Erythroblast (primary cell): ENCODE measurements at regions not wholly inside any gene's neighbourhood (a gene's known extent, or its start where the extent isn't known, plus 50 kb on each side); places are given as distances from the start of the nearest gene placed in this dataset.

Experiments
- GATA1 ChIP-seq: IDR thresholded peaks from 2 replicates; pipeline ENCODE4 v1.6.1; 2011; ENCODE audit warnings: low read depth, mild to moderate bottlenecking, control low read depth, low read length, moderate library complexity
- POLR2A ChIP-seq: IDR thresholded peaks from 2 replicates; pipeline ENCODE4 v1.6.1; 2011; ENCODE audit warnings: mild to moderate bottlenecking, low read length

DNA sequence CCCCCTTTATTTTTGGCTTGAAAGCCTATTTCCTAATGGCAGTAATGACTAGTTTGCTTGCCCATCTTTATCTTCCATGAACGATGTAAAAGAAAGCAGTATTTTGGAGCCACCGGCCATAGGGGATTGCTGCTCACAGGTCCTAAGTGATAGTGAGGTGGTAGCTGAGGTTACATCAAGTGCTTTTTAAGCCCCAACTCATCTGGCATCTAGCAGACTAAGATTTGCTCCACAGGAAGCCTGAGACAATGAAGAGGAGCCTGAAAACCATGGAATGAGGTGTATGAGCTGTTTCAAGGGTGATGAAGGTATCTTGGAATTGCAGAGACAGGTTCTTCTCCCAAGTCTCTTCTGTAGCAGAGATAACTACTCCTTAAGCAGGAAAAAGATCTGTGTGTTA lies 496.3 kb downstream of the XPNPEP1 start:
- TF ChIP-seq POLR2A (no peak), GATA1 (no peak)
